Mucosa of descending colon (tissue), 3 donors: ENCODE measurements at regions not wholly inside any gene's neighbourhood (a gene's known extent, or its start where the extent isn't known, plus 50 kb on each side); places are given as distances from the start of the nearest gene placed in this dataset.

Experiments used
- ATAC-seq: fragments of 200-7000 bp; cut with Tn5 transposase; one replicate; pipeline ENCODE4 v1.9.1; 2020; ENCODE audit warnings: mild to moderate bottlenecking, moderate library complexity
- DNase-seq, 3 donors: peaks; one replicate each; pipeline ENCODE4 v3.0.0-alpha.2; 2020
- H3K36me3 ChIP-seq: fragments of 200-600 bp; one replicate; pipeline ENCODE4 v1.8.0; 2021; ENCODE audit warnings: low read depth, mild to moderate bottlenecking
- H3K4me1 ChIP-seq: fragments of 200-600 bp; one replicate; pipeline ENCODE4 v1.8.0; 2021; ENCODE audit warnings: low read depth, mild to moderate bottlenecking
- H3K4me3 ChIP-seq: fragments of 200-600 bp; one replicate; pipeline ENCODE4 v1.8.0; 2021; ENCODE audit warnings: mild to moderate bottlenecking
- H3K9me3 ChIP-seq: fragments of 200-600 bp; one replicate; pipeline ENCODE4 v1.8.0; 2021; ENCODE audit warnings: mild to moderate bottlenecking
- CTCF ChIP-seq: fragments of 200-600 bp; IDR thresholded peaks from one replicate; pipeline ENCODE4 v1.8.0; 2022; ENCODE audit warnings: antibody characterized with exemption, mild to moderate bottlenecking
- intact Hi-C, 2 donors: fragments of 100-400 bp; cut with DNase I in 1 of 2; cut with micrococcal nuclease in 1 of 2; formaldehyde crosslinking; loops; one replicate each; pipeline versions ENCODE4 v1.11.0 to v1.11.1; 2022; cut with DNase I, micrococcal nuclease
- donor health status: DM: no; HTN: no; CAD: no; lungs with moderate emphysema.
- donor health status: DM: no; HTN: no; CAD: no.
- donor health status: DM: no; HTN: yes; CAD: no.

- Histone ChIP-seq H3K4me1 (no peaks in the 10 kb centered on the region), H3K36me3 (no peaks in the 10 kb centered on the region), H3K9me3 (no peaks in the 10 kb centered on the region), H3K4me3 (no peak overlapping the region)
- DNase-seq (no peak), ATAC-seq (no peak)
- intact Hi-C loops = no loop called here
- no peak for TF ChIP-seq CTCF
Observed at GRCh38 chr6:165984729-165985275, 182.8 kb downstream of the TBXT start.

GRCh38 chr6:165983112-165984072 lies 184.3 kb downstream of the TBXT start:
- no peaks in the 10 kb centered on the region for H3K4me1 ChIP-seq
- H3K36me3 ChIP-seq = no peaks in the 10 kb centered on the region
- ATAC-seq (no peak), DNase-seq (no peak)
- no peak overlapping the region for H3K4me3 ChIP-seq
- no peak for TF ChIP-seq CTCF
- intact Hi-C loops = no loop called here
- no peaks in the 10 kb centered on the region for H3K9me3 ChIP-seq

- H3K9me3 ChIP-seq = no peaks in the 10 kb centered on the region
- ATAC-seq (no peak), DNase-seq (no peak)
- no peak for TF ChIP-seq CTCF
- no peak overlapping the region for H3K4me3 ChIP-seq
- intact Hi-C loops = no loop called here
- no peaks in the 10 kb centered on the region for H3K4me1 ChIP-seq
- no peaks in the 10 kb centered on the region for H3K36me3 ChIP-seq
Observed at GRCh38 chr6:165978476-165978875, 189.2 kb downstream of the TBXT start.

GRCh38 chr6:165976684-165977083 lies 191.0 kb downstream of the TBXT start:
- intact Hi-C loops = no loop called here
- no peaks in the 10 kb centered on the region for H3K9me3 ChIP-seq
- H3K4me1 ChIP-seq = no peaks in the 10 kb centered on the region
- H3K4me3 ChIP-seq = no peak overlapping the region
- H3K36me3 ChIP-seq = no peaks in the 10 kb centered on the region
- no peak for DNase-seq
- ATAC-seq = no peak
- no peak for TF ChIP-seq CTCF

GRCh38 chr6:165974817-165975216 lies 192.8 kb downstream of the TBXT start:
- Histone ChIP-seq H3K4me1 (no peaks in the 10 kb centered on the region), H3K4me3 (no peak overlapping the region), H3K36me3 (no peaks in the 10 kb centered on the region), H3K9me3 (no peaks in the 10 kb centered on the region)
- DNase-seq (no peak), ATAC-seq (no peak)
- no peak for TF ChIP-seq CTCF
- intact Hi-C loops = no loop called here
